ENCODE measurements at regions not wholly inside any gene's neighbourhood (a gene's known extent, or its start where the extent isn't known, plus 50 kb on each side); places are given as distances from the start of the nearest gene placed in this dataset.

- TF ChIP-seq, protein P1, sequence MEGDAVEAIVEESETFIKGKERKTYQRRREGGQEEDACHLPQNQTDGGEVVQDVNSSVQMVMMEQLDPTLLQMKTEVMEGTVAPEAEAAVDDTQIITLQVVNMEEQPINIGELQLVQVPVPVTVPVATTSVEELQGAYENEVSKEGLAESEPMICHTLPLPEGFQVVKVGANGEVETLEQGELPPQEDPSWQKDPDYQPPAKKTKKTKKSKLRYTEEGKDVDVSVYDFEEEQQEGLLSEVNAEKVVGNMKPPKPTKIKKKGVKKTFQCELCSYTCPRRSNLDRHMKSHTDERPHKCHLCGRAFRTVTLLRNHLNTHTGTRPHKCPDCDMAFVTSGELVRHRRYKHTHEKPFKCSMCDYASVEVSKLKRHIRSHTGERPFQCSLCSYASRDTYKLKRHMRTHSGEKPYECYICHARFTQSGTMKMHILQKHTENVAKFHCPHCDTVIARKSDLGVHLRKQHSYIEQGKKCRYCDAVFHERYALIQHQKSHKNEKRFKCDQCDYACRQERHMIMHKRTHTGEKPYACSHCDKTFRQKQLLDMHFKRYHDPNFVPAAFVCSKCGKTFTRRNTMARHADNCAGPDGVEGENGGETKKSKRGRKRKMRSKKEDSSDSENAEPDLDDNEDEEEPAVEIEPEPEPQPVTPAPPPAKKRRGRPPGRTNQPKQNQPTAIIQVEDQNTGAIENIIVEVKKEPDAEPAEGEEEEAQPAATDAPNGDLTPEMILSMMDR (IDR thresholded peaks at IDR 0.05) = no peak
- TF ChIP-seq ZFX (IDR thresholded peaks at IDR 0.05; ENCODE audit: borderline replicate concordance) = no peak
These were observed 415.4 kb upstream of the PCDH20 start for GRCh38 chr13:61831026-61831425.

Data from 22Rv1 (cell line).